Activated T-cell treated with anti-CD3 and anti-CD28 coated beads, Interleukin-2, amount 50 U/mL, for 48 hours (primary cell): ENCODE measurements at regions not wholly inside any gene's neighbourhood (a gene's known extent, or its start where the extent isn't known, plus 50 kb on each side); places are given as distances from the start of the nearest gene placed in this dataset.

Experiments used
- DNase-seq, 2 experiments: peaks; one replicate each; pipeline ENCODE4 v3.0.0-alpha.2; 2020

DNA sequence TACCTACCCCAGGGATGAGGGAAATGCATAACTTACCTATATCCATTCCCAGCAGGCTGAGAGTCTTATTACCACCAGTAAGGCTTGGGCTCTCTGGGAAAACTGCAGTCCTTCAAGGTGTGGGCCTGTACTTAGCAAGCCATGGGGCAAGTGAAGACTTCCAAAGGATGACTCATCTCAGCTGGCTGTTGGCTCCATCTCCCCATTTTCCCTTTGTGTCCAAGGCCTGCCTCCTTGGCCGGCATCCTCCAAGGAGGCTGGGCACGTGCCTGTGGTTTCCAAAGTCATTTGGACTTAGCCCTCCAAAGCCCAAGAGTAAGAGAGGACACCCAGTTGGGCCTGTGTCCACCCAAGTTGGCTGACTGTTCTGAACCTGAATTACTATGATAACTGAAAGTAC lies 89.8 kb downstream of the TMEM100 start:
- DNase-seq: no peak

GRCh38 chr17:55632236-55632635 lies 90.4 kb downstream of the TMEM100 start:
- DNase-seq: no peak

DNA sequence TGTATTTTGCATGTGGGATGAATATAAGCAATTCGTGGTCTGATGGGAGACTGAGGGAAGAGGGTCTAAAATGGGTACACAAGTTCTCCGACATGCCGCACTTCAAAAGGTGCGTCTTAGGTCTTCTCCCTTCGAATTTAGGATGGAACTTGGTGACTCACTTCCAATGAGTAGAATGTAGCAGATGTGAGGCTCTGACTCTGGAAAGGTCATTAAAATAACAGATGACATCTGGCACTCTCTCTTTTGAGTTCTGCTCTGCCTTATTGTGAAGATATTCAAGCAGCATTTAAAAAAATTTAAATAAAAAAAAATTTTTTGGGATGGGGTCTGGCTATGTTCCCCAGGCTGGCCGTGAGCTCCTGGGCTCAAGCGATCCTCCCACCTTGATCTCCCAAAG lies 92.7 kb downstream of the TMEM100 start:
- DNase-seq: no peak

- no peak for DNase-seq
Observed at GRCh38 chr17:55625521-55625920, 97.1 kb downstream of the TMEM100 start.

DNA sequence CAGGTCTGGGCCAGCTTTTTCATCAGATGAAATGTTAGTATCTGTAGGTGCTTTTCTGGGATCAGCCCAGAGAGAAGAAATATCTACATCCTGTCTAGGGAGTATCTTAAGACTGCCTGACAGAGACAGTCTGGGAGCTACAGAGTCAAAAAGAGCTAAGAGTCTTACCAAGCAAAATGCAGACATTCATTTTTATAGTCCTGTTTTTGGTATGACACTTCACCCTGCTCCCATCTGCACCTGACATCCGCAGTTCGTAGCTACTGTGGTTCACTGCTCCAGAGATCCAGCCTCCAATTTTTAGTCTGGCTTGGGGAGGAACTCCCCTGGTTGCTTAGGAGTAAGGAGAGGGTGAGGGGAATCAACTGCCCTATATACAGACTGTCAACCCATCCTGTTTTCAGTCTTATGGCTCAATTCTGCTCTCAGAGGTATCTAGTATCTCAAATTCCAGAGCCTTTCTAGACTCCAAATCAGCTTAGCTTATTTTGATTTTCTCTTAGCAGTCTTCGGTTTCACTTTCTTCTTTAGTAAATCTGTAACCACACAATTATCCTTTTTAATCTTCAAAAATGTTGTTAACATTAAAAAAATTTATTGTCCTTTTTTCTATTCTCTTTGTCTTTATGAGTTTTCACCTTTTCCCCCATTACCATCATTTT lies 97.8 kb downstream of the TMEM100 start:
- DNase-seq: no peak

DNA sequence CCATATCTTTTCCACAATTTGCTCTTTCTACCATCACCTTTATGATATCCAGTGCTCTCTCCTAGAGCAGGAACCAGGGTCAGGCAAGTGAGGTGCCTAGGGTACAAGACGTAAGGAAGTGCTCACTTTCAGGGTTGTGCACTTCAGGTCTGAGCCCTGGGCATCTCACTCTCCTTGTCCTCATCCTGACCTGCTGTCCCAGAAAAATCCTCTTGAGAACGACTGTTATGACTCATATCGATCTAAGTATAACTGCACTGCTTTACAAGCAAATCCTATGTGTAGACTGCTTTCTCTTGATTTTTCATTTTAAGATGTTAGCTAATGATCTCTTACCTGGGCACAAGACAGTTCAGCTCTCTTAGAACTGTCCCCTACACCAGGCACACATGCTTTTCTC lies 100.1 kb downstream of the TMEM100 start:
- DNase-seq: no peak

DNA sequence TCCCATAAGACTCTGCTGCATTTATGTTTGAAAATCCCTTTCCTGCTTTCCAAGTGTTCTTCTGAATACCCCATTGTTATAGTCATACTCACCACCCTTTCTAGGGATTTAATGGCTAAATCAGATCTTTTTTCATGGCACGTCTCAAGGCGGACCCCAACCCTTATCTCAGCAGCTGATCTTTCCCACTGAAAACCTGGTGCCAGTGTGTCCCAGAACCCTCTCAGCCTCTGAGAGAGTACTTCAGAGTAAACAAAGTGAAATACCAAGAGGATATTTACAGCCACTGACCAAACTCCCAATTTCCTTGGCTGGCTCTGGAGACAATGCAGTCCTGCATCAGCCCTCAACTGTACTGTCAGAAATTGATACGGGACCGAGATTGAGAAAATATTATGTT lies 101.7 kb downstream of the TMEM100 start:
- no peak for DNase-seq

DNA sequence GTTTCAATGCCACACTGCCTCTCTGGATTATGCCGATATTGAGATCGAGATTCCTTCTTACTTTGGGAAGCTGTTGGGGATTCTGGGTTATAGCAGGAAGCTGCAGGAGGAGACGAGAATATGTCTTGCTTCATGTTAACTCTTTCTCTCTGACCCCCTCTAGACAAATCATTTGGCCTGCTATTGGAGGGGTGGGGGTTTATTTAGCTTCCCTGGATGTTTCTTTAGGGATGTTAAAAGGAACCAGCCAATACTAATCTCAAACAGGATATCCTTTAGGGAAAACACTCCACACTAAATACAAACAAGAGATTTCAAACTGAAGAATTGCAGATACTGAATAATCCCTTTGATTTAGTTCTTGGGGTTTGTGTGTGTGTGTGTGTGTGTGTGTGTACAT lies 102.6 kb downstream of the TMEM100 start:
- no peak for DNase-seq

- no peak for DNase-seq
Observed at GRCh38 chr17:55617441-55617840, 105.2 kb downstream of the TMEM100 start.

GRCh38 chr17:55614061-55614460 lies 102.8 kb upstream of the SMIM36 start:
- no peak for DNase-seq

DNA sequence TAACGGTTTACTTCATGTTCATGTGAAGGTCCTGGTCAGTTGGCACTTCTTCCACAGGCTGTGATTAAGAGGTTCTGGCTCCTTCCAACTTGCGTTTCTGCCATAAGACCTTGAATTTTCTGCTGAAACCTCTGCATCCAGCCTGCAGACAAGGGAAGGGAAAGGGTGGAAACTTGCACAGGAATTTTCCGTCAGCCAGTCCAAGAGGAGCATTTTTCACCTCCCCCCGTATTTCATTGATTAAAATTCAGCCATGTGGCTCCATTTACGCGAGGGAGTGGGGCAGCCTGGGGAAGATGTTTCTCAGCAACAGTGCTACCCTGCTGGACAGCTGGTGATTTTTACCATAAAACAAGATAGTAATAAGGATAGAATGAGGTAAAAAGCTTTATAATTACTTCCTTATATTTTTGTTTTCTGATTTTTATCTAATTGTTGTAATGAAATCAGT lies 101.5 kb upstream of the SMIM36 start:
- no peak for DNase-seq

DNA sequence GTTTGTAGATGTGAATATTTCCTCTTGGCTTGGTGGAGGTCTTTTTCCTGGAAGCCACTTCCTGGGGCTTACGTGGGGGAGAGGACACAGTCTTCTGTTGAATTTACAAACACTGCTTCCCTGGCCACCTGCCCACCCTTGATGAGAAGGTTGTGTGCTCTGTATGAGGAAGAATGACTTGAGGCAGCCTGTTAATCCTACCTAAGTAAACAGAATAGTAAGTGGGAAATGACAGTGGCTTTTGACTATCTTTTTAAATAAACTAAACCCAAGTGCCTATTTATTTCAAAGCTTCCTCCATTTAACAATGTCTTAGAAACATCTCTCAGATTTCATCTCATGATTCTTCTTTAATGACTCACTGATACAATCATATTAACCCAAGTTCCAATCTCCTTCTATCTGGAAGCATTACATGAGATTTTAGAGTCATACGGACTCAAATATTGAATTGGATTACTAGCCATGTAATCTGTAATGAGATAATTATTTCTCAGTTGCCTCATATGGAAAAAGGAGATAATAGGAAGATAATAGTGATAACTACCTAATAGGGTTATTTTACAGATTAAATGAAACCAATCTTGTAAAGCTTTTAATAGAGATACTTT lies 96.6 kb upstream of the SMIM36 start:
- no peak for DNase-seq

DNA sequence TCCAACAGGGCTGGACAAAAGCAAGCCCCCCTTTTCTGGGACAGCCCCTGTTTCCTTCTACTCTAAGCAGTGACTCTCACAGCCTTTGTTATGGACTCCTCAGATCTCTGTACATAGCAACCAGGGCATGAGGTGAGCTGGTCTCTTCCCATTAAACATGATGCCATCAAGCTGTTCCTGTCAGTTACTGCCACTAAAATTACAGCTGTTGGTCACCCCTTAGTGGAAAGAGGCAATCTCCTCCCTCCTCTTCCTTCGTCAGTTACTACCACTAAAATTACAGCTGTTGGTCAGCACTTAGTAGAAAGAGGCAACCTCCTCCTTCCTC lies 95.2 kb upstream of the SMIM36 start:
- no peak for DNase-seq

DNA sequence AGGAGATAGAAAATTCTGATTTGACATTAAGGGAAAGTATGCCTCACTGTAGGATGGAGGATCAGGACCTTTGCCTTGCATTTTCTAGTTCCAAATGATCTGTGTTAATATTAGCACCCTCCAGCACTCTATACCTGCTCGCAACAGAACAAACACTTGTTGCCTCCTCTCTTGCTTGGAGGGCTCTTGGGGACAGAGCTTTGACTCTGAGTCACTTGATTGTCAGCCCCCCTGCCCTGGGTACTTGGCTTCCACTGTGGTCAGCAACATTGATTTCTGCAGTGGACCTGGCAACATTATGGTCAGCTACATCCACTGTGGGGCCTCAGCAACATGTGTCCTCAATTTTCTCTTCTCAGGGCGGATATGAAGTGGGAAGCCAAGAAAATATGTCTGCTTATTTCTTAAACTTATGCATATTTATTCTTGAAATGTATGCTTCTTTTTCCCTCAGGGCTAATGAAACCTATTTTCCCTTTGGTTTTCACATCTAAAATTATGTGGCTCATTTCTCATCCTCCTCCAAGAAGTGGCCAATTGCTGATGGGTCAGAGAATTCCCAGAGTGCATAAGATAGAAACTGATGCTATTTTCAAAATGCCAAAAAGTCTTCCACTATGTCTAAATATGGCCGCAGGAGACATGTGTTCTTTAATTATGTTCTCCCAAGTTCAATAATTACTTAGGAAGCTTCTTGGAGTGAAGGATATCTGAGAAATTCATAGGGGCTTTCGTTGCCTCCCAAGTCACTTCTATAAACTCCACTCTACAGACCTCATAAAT lies 94.6 kb upstream of the SMIM36 start:
- no peak for DNase-seq

DNA sequence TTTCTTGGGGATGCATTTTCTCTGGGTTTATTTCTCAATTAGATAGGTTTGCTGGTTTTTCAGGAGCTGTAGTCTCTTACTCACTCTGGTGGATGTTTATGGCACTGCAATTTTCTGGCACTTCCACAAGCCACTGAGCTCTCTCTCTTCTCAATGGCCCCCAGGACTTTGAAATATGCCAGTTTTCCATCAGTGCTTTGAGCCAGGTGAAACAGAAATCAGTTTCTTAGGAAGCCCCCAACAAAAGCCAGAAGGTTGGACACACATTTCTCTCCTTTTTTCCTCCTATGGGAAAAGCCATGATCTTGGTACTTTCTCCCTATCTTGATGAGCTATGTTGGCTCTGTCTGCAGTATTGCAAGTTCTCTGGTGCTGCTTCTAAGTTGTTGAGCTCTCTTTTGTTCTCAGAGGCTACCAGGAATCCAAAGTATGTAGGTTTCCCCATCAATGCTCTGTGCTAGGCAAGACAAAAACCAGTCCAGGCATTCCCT lies 90.7 kb upstream of the SMIM36 start:
- peak in 1 of 2 experiments; percentile 24 for DNase-seq

DNA sequence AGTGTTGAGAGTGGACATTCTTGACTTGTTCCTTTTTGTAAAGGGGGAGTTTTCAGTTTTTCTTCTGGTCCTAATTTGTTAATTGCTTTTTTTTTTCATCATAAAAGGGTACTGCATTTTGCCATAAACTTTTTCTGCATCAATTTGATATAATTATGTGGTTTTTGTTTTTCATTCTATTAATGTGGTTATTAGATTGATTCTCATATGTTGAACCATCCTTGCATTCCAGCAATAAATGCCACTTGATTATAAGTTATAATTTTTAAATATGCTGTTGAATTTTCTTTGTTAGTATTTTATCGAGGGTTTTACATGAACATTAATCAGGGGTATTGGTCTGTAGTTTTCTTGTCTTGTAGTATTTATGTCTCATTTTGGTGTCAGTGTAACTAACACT lies 87.2 kb upstream of the SMIM36 start:
- no peak for DNase-seq

DNA sequence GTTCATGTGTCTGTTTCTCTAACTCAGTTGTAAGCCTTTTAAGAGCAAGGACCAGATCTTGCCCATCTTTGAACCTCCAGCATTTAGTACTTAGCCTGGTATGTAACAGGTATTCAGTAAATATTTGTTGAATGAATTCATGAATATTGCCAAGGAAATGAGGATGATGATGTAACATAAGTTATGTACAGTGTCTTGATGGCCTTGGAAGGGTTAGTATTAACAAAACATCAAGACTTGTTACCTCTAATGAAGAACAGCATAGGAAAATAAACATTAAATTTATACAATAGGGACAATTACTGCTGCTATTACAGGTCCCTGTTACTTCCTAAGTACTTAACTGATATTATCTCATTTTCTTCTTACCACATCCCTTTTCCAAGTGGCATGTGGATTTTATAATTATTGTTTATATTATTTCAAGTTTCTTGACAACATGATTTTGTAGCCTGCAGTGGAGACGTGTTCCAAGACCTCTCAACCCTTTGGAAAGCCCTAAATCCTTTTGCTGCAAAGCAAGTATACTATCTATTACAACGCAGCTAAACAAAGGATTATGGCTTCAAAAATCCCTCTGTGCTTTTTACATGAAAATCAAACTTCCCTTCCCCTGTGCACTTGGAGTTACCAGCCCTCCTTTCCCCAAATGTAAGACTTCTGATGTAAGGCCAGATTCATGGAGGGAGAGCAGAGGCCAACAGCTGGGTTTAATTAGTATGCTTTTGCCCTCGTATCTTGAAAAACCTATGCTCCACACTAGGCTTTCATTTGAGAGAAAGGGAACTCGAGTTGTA lies 77.4 kb upstream of the SMIM36 start:
- DNase-seq: no peak

DNA sequence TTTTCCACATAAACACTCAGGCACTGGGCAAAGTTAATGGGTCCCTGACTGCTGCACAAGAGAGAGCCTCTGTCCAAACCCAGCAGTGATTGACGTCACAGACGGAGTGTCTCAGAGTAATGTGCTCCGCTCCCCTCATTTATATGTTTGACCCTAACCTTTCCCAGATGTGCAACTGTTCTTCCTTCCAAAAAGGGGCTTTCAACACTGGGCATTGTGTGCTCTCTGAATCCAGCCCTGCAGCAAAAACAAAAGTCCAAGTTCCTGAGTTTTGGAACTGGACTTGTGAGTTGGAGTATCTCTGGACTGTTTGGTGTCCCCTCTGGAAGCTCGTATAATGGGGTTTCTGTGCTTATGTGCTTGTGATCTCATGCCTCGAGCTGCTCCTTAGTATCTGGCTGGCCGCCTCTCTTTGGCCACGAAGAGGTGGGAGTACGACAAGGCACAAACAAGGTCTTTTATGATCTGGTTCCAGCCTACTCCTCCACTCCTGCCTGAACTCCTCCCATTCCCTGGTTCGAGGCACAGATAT lies 76.4 kb upstream of the SMIM36 start:
- DNase-seq: no peak

GRCh38 chr17:55585629-55586028 lies 74.4 kb upstream of the SMIM36 start:
- DNase-seq: no peak

DNA sequence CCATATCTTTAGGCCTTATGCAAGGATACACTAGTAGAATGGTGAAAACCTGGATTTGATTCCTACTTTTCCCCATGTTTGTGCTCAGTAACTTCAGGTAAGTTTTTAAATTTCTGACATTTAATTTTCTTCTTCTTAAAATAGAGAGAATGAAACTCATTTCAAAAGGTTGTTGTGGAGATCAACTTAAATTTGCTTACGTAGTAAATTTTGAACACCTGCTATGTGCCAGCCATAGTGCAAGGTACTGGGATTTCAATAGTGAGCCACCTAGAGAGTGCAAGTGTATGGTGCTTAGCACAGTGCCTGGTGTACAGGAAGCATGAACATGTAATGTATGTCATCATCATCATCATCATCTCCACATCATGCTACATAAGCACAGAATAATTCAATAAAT lies 73.6 kb upstream of the SMIM36 start:
- DNase-seq: no peak

GRCh38 chr17:55584055-55584685 lies 72.9 kb upstream of the SMIM36 start:
- DNase-seq: no peak

GRCh38 chr17:55582897-55583296 lies 71.6 kb upstream of the SMIM36 start:
- DNase-seq: no peak
